GM10248 (cell line): ENCODE measurements at regions not wholly inside any gene's neighbourhood (a gene's known extent, or its start where the extent isn't known, plus 50 kb on each side); places are given as distances from the start of the nearest gene placed in this dataset.

Experiments used
- CTCF ChIA-PET: fragments of 300-600 bp; sonication (Branson Sonifier 250); formaldehyde crosslinking; extraction: SDS; loops from one replicate; lab custom pipeline; 2021; ENCODE audit warnings: antibody characterized with exemption; lab: Yijun Ruan, JAX
- POLR2A ChIA-PET: fragments of 350-650 bp; sonication (Branson Sonifier 250); formaldehyde crosslinking; extraction: SDS; loops from one replicate; lab custom pipeline; 2020; ENCODE audit warnings: antibody characterized with exemption; lab: Yijun Ruan, JAX
- DNase-seq: peaks from one replicate; pipeline ENCODE4 v3.0.0; 2012; ENCODE audit errors: extremely low spot score
- CTCF ChIP-seq: IDR thresholded peaks from 2 replicates; pipeline ENCODE4 v1.5.1; 2012; ENCODE audit warnings: mild to moderate bottlenecking, low read depth; ENCODE audit errors: extremely low read depth, missing control alignments, control extremely low read depth

DNA sequence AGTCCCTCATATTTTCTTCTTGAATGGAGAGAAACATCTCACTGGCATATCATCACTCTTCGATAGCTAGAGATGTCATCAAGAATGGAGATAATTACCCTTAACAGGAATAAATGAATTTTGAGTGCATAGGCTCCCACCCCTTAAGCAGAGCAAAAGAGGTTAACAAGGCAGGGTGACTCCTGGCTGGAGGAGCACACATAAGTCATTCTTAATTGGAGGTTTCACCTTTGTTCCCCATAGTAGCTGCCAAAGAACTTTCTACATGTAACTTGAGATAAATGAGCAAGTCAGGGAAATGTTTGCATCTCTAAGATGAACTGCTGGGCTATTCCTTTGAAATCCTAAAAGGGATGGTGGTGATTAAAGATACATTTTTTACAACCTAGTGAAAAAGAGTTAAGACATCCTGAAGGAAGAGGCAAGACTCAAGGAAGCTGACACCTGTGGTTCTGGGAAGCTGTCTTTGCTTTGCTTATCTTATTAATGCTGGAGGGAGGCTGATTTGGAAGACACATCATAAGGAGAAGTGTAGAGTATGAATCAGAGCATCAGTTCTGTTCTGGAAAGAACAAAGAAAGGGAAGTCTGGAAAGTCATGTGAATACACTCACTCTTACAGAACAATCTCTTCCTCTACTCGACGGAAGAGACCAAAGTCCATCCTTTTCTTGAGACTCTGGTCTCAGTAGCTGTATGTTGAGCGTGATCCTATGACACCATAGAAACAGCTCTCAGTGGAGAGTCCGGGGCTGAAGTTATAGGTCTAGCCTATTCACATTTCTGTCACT is 326.3 kb downstream of the OSTF1 start:
- POLR2A ChIA-PET: no interaction called here
- no peak for DNase-seq
- TF ChIP-seq CTCF: no peak
- CTCF ChIA-PET: interaction anchor here (1.6 kb wide), 1 partner anchor 15 kb away, joined by 5 read pairs; no protein-coding TSS in a partner anchor

- no peak for TF ChIP-seq CTCF
- POLR2A ChIA-PET: no interaction called here
- no peak for DNase-seq
- CTCF ChIA-PET: no interaction called here
Observed at GRCh38 chr9:75417471-75417870, 329.2 kb downstream of the OSTF1 start.

- POLR2A ChIA-PET: no interaction called here
- TF ChIP-seq CTCF: no peak
- CTCF ChIA-PET: interaction anchor here (1.1 kb wide), 1 partner anchor 12 kb away, joined by 3 read pairs; no protein-coding TSS in a partner anchor
- no peak for DNase-seq
Observed at GRCh38 chr9:75418518-75418917, 330.2 kb downstream of the OSTF1 start.

DNA sequence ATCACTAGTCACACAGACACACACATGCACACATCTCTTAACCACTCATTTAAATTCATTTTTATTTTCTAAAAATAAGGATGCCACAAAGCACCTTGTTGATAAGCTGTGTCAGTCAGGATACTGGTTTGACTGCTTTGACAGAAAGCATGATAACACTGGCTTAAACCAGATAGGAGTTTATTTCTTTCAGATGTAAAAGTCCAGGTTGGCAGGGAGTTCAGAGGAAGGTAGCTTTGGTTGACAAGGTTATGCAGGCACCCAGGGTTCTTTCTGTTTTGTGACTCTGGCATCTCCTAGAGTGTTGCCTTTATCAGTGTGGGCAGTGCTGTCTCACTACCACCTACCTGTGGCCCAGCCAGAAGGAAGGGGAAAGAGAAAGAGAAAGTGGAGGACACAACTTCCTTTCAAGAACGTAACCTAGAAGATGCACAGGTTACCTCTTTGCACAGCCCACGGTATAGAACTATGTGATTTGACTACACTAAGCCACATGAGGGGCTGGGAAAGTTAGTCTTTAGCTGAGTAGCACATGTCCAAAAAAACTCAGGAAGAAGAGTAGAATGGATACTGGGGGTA is 334.7 kb downstream of the OSTF1 start:
- POLR2A ChIA-PET: no interaction called here
- no peak for TF ChIP-seq CTCF
- DNase-seq: no peak
- CTCF ChIA-PET: no interaction called here

DNA sequence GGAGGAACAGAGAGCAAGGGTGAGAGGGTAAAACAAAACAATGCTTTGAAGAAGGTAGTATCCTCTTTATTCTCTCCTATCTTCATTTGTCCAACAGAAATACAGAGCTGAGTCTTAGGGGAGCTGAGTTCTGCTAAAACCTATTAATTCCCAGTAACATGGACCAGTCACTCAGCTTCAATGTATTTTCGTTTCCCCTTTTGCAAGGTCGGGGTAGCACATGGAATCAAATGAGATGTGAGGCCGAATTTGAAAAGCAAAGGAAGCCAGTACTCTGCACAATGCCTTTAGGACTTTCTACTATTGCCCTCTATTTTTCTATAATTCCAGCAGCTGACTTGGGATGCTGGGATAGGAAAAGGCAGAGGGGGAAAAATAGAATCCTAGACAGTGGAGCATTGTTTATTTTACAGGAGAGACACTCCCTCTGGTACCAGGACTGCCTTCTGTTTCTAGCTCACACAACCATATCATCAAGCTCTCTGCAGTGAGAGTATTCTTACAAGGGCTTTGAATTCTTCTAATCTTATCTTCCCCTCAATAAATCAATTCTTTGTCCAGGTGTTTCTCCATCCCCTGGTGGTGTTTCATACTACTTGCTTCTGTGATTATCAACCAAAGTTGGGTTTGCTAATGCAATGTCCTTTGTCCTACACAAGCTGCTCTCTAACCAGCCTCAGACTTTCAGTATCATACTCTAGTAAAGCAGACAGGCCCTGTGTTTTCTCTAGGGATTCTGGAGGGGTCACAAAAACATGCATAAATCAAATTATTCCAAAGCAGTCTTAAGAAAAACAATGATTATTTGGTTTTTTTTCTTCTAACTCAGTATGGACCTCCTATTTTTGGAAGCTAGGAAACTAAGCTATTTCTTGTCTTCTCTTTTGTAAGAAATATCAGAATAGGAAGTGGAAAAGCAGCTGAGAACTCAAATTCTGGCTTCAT is 341.5 kb downstream of the OSTF1 start:
- ChIA-PET CTCF (interaction anchor here (1.4 to 1.6 kb wide), 4 partner anchors 11 to 25 kb away, joined by 3 to 5 read pairs (median 4); no protein-coding TSS in a partner anchor), POLR2A (no interaction called here)
- DNase-seq: no peak
- no peak for TF ChIP-seq CTCF

GRCh38 chr9:75431375-75431774 is 343.1 kb downstream of the OSTF1 start:
- no peak for TF ChIP-seq CTCF
- DNase-seq: no peak
- POLR2A ChIA-PET: no interaction called here
- CTCF ChIA-PET: interaction anchor here (1.4 kb wide), 1 partner anchor 13 kb away, joined by 3 read pairs; no protein-coding TSS in a partner anchor
